ENCODE measurements at regions not wholly inside any gene's neighbourhood (a gene's known extent, or its start where the extent isn't known, plus 50 kb on each side); places are given as distances from the start of the nearest gene placed in this dataset.

DNA sequence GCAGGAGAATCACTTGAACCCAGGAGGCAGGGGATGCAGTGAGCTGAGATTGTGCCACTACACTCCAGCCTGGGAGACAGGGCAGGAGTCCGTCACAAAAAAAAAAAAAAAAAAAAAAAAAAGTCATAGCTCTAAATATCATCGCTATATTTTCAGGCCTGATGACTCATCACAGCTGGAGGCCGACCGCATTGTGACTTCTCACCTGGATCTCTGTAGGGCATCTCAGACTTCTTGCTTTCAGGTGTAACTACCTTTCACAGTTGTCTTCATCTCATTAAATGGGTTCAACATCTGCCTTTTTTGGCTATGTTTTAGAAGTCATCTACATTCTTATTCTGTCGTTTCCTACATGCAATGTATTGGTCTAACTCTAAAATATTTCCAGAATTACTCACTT is 353.1 kb upstream of the MON1B start:
- TF ChIP-seq, protein P1, sequence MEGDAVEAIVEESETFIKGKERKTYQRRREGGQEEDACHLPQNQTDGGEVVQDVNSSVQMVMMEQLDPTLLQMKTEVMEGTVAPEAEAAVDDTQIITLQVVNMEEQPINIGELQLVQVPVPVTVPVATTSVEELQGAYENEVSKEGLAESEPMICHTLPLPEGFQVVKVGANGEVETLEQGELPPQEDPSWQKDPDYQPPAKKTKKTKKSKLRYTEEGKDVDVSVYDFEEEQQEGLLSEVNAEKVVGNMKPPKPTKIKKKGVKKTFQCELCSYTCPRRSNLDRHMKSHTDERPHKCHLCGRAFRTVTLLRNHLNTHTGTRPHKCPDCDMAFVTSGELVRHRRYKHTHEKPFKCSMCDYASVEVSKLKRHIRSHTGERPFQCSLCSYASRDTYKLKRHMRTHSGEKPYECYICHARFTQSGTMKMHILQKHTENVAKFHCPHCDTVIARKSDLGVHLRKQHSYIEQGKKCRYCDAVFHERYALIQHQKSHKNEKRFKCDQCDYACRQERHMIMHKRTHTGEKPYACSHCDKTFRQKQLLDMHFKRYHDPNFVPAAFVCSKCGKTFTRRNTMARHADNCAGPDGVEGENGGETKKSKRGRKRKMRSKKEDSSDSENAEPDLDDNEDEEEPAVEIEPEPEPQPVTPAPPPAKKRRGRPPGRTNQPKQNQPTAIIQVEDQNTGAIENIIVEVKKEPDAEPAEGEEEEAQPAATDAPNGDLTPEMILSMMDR (conservative IDR thresholded peaks at IDR 0.05; ENCODE audit: low read depth, low read length): no peak
- TF ChIP-seq EZH2 (IDR thresholded peaks at IDR 0.05; ENCODE audit: low read length, unreplicated experiment): no peak
- no peak for TF ChIP-seq EZH2phosphoT487 (IDR thresholded peaks at IDR 0.05; ENCODE audit: borderline replicate concordance, low read length)
